HG03159 (cell line): ENCODE measurements at regions not wholly inside any gene's neighbourhood (a gene's known extent, or its start where the extent isn't known, plus 50 kb on each side); places are given as distances from the start of the nearest gene placed in this dataset.
"Not testable (repeated sequence)": the region's sequence is repeated elsewhere in the genome, so short reads cannot be mapped to it uniquely, and the experiment has no call there.

Source experiments
- ATAC-seq: cut with Tn5 transposase; IDR thresholded peaks from one replicate; pipeline ENCODE4 v1.9.1; 2021; ENCODE audit warnings: mild to moderate bottlenecking, moderate library complexity; ENCODE audit not compliant: unreplicated experiment

GRCh38 chr14:99009871-99010270, 262.1 kb downstream of the BCL11B start:
- no peak for ATAC-seq

GRCh38 chr14:99011385-99011784, 260.6 kb downstream of the BCL11B start:
- ATAC-seq: no peak

GRCh38 chr14:99012703-99013102, 259.3 kb downstream of the BCL11B start:
- ATAC-seq: no peak

- no peak for ATAC-seq
These were observed 256.2 kb downstream of the BCL11B start for GRCh38 chr14:99015833-99016232.

- ATAC-seq: no peak
These were observed 248.6 kb downstream of the BCL11B start for GRCh38 chr14:99023371-99023770.

GRCh38 chr14:99024926-99025325, 247.1 kb downstream of the BCL11B start:
- no peak for ATAC-seq

- ATAC-seq: no peak
These were observed 246.6 kb downstream of the BCL11B start for GRCh38 chr14:99025418-99025817.

DNA sequence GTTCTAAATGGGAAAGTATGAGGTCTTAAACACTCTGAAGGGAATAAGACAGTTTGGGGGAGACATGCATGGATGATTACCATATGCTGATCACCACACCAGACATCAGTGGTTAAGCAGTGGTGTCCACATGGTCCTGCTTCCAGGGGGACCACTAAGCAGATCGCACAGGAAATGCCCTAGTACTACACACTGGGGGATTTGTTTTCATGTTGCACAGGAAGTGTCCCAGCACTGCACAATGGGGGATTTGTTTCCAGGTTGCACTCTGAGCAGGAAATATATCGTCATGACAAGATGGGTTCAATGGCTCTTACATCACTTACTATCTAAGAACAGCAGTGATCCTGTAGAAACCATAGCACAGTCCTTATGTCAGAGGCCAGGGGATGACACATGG, 245.5 kb downstream of the BCL11B start:
- no peak for ATAC-seq

- ATAC-seq: no peak
These were observed 244.0 kb downstream of the BCL11B start for GRCh38 chr14:99028041-99028440.

- ATAC-seq: no peak
These were observed 243.5 kb downstream of the BCL11B start for GRCh38 chr14:99028521-99028920.

DNA sequence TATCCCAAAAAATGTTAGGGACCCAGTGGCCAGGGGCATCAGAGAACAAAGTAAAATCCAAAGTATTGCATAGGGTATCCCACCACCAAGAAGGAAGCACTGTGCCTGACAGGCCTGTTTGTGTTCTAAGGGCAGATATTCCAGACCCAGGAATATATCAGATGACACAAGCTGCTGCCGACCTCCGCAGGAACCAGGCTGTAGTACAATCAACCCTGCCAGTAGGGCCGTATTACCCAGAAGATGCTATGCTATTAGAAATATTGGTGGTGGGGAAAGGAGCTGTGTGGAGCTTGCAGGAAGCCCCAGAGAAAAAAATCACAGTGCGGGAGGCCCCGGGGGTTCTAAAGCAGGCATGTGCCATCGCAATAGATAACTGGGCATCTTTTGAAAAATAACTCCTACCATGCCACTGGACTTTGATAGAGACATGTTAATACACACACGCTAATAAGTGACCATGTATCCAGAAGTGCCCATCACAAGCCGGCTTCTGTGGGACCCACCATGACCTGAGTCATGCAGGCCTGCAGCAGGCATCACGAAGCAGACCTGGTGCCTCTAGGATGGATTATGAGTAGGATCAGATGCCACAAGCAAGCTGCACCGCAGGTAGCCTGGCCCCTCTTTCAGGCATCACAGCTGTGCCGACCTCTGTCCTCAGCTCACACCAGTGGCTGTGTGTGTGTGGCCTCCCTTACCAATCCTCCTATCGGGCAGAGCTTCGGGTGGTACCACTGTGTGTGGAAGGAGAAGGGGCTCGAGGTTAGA, 242.7 kb downstream of the BCL11B start:
- no peak for ATAC-seq

DNA sequence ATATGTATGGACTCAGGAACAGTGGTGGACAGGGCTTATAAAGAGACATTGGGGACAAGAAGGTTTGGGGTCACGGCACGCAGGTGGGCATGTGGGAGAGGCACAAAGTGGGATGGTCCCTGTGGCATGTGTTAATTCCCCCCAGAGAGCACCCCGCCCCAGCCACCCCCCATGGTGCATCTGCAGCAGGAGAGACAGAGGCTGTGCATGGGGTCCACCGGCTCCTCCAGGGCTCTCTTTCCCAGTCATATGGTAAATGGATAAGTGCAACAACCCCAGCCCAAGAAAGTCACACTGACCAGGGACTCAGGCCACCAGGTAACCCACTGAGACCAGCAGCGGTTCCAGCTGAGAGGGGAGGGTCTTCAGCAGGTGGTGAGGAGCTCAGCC, 242.1 kb downstream of the BCL11B start:
- no peak for ATAC-seq

DNA sequence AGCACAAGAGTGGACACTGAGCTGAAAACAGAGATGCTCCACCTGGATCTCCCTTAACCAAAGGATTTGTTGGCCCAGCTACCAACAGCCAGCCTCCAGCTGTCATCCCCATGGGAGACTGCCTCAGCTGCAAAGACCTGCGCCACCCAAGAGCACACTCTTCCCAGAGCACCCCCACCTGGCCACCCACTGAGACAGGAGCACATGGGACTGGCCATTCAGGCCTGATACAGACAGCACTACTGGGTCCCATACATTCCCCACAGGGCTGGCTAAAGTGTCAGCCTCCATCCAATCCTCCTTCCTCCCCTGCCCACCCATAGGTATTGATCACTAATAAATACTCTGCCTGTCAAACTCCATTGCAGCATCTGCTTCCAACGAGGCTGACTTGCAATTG, 241.5 kb downstream of the BCL11B start:
- ATAC-seq: no peak

GRCh38 chr14:99032759-99033158, 239.2 kb downstream of the BCL11B start:
- no peak for ATAC-seq

- ATAC-seq: no peak
These were observed 238.0 kb downstream of the BCL11B start for GRCh38 chr14:99033951-99034350.

GRCh38 chr14:99034711-99035171, 237.3 kb downstream of the BCL11B start:
- no peak for ATAC-seq

DNA sequence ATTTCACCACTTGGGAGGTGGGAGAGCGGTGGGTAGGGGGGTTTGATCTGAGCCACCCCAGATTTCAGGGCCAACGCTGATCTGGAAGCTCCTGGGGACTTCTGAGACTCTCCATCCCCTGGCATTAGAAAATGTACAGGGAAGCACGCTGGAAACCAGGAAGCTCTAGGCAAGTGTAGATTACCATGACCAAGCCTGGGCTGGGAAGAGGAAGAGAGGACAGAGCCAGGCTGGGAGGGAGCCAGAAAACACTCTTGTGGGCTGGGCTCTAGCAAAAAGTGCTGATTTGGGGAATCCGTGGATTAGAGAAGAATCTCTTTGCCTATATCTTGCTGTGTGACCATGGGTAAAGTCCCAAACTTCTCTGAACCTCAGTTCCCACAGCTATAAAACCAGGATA, 236.7 kb downstream of the BCL11B start:
- ATAC-seq: no peak

- no peak for ATAC-seq
These were observed 236.0 kb downstream of the BCL11B start for GRCh38 chr14:99035712-99036610.

DNA sequence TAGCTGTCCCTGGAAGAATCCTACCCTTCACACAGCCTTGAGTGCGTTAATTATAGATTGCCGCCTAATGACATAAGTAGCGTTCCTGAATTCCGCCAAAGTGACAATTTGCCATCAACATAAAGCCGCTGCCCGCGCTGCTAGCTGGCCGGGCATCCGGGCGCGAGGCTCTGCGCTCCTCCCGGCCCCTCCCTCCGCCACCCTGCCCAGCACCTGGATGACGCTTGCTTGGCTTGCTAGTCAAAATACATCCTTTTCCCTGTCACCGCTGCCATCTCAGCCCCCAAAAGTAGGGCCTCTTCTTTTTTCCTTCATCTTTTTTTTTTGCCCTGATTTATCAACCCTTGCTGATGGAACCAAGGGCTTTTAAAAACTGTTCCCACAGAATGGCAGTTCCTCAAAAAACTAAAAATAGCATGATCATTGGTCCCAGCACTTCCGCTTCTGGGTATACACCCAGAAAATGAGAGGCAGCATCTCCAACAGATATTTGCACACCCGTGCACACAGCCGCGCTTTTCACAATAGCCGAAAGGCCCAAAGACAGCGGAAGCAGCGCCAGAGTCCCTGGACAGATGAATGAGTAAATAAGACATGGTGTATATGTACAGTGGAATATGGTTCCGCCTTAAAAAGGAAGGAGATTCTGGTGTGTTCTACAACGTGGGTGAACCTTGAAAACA, 235.2 kb downstream of the BCL11B start:
- no peak for ATAC-seq

DNA sequence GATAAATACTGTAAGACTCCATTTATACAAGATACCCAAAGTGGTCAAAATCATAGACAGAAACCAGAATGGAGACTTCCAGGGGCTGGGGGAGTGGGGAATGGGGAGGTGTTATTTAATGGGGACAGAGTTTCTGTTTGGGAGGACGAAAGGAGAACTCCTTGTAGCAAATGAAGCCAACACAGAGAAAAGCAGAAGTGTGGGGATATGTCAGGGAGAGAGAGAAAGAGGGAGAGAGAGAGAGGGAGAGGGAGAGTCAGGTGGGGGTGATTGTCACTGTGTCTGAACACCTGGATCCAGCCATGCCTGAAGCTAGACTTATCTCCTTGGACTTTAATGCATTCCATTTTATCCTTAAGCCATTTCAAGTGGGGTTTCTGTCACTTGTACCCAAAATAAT, 234.7 kb downstream of the BCL11B start:
- ATAC-seq: not testable (repeated sequence)

DNA sequence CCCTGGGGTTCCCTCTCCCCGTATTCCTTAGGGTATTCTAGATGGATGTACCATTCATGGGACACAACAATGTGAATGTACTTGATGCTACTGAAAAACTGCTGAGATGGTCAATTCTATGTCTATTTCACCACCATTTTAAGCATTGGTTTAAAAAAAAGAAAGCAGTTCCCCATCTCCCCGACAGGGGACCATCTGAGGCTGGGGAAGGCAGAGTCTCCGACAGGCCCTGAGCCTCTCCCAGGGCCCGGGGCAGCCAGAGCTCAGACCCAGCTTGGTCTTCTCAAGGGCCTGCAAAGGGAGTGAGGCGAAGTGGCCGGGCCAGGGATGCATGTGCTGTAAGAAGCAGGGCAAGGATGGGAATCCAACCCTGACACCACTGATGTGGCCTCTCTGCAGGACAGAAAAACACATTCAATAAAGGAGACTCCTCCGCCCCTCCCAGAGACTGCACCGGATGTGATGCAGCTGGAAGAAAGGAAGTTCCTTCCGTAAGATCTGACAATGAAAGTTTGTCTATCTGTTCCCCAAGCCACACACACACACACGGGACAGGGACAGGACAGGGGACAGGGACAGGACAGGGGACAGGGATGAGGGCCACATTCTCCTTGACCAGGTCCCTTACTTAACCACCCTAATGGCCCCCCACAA, 234.1 kb downstream of the BCL11B start:
- ATAC-seq: no peak
